ENCODE measurements at regions not wholly inside any gene's neighbourhood (a gene's known extent, or its start where the extent isn't known, plus 50 kb on each side); places are given as distances from the start of the nearest gene placed in this dataset.

GRCh38 chr3:65112751-65113300 is 425.0 kb upstream of the ADAMTS9 start:
- DNase-seq (ENCODE audit: low spot score) (no peak), ATAC-seq (no peak)
- Mint-ChIP-seq H3K4me3 (no peak overlapping the region), H3K36me3 (ENCODE audit: low read depth) (no peaks in the 10 kb centered on the region), H3K27me3 (ENCODE audit: insufficient read depth, low read depth, poor library complexity) (no peaks in the 10 kb centered on the region), H3K27ac (no peak overlapping the region), H3K4me1 (no peaks in the 10 kb centered on the region), H3K9me3 (peaks cover under 1% of the 10 kb centered on the region; the same call in 1 of the 3 replicates)
- Histone ChIP-seq H2AFZ (peak overlapping the region; percentile 47; the same call in 1 of the 2 replicates), H4K20me1 (replicated peaks; ENCODE audit: insufficient read depth) (no peaks in the 10 kb centered on the region), H3K9me2 (ENCODE audit: insufficient read depth) (peaks cover 10% of the 10 kb centered on the region), H3K4me1 (ENCODE audit: insufficient read depth) (no peaks in the 10 kb centered on the region), H3F3A (replicated peaks; ENCODE audit: low read depth) (no peaks in the 10 kb centered on the region), H3K4me3 (no peak overlapping the region), H3K27ac (ENCODE audit: low read depth) (no peak overlapping the region), H3K27me3 (ENCODE audit: insufficient read depth) (no peaks in the 10 kb centered on the region), H3K79me2 (replicated peaks; ENCODE audit: insufficient read depth) (no peaks in the 10 kb centered on the region), H3K4me2 (no peak overlapping the region), H3K36me3 (ENCODE audit: insufficient read depth) (no peaks in the 10 kb centered on the region)
- TF ChIP-seq JUNB (IDR thresholded peaks at IDR 0.05; ENCODE audit: unreplicated experiment) (no peak), STAT1 (IDR thresholded peaks at IDR 0.05; ENCODE audit: unreplicated experiment) (no peak), EZH2phosphoT487 (IDR thresholded peaks at IDR 0.05; ENCODE audit: unreplicated experiment) (no peak), CTCF (conservative IDR thresholded peaks at IDR 0.05; ENCODE audit: low read depth in 2 of 2) (no peak), ZNF462 (CRISPR knock-in tag; IDR thresholded peaks at IDR 0.05) (no peak), ZNF114 (CRISPR knock-in tag; IDR thresholded peaks at IDR 0.05) (no peak), CREB1 (CRISPR knock-in tag; IDR thresholded peaks at IDR 0.05; ENCODE audit: low read depth) (no peak), NANOG (IDR thresholded peaks at IDR 0.05; ENCODE audit: borderline replicate concordance) (no peak), EZH2 (IDR thresholded peaks at IDR 0.05; ENCODE audit: low read depth, unreplicated experiment) (no peak), POLR2AphosphoS5 (IDR thresholded peaks at IDR 0.05; ENCODE audit: low read depth) (no peak), ZNF331 (CRISPR knock-in tag; IDR thresholded peaks at IDR 0.05; ENCODE audit: low read depth) (no peak)
- TF ChIP-seq, protein P1, sequence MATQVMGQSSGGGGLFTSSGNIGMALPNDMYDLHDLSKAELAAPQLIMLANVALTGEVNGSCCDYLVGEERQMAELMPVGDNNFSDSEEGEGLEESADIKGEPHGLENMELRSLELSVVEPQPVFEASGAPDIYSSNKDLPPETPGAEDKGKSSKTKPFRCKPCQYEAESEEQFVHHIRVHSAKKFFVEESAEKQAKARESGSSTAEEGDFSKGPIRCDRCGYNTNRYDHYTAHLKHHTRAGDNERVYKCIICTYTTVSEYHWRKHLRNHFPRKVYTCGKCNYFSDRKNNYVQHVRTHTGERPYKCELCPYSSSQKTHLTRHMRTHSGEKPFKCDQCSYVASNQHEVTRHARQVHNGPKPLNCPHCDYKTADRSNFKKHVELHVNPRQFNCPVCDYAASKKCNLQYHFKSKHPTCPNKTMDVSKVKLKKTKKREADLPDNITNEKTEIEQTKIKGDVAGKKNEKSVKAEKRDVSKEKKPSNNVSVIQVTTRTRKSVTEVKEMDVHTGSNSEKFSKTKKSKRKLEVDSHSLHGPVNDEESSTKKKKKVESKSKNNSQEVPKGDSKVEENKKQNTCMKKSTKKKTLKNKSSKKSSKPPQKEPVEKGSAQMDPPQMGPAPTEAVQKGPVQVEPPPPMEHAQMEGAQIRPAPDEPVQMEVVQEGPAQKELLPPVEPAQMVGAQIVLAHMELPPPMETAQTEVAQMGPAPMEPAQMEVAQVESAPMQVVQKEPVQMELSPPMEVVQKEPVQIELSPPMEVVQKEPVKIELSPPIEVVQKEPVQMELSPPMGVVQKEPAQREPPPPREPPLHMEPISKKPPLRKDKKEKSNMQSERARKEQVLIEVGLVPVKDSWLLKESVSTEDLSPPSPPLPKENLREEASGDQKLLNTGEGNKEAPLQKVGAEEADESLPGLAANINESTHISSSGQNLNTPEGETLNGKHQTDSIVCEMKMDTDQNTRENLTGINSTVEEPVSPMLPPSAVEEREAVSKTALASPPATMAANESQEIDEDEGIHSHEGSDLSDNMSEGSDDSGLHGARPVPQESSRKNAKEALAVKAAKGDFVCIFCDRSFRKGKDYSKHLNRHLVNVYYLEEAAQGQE (IDR thresholded peaks at IDR 0.05; ENCODE audit: unreplicated experiment): no peak
- TF ChIP-seq, protein P2, sequence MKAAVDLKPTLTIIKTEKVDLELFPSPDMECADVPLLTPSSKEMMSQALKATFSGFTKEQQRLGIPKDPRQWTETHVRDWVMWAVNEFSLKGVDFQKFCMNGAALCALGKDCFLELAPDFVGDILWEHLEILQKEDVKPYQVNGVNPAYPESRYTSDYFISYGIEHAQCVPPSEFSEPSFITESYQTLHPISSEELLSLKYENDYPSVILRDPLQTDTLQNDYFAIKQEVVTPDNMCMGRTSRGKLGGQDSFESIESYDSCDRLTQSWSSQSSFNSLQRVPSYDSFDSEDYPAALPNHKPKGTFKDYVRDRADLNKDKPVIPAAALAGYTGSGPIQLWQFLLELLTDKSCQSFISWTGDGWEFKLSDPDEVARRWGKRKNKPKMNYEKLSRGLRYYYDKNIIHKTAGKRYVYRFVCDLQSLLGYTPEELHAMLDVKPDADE (IDR thresholded peaks at IDR 0.05): no peak
